ENCODE measurements at regions not wholly inside any gene's neighbourhood (a gene's known extent, or its start where the extent isn't known, plus 50 kb on each side); places are given as distances from the start of the nearest gene placed in this dataset.

DNA sequence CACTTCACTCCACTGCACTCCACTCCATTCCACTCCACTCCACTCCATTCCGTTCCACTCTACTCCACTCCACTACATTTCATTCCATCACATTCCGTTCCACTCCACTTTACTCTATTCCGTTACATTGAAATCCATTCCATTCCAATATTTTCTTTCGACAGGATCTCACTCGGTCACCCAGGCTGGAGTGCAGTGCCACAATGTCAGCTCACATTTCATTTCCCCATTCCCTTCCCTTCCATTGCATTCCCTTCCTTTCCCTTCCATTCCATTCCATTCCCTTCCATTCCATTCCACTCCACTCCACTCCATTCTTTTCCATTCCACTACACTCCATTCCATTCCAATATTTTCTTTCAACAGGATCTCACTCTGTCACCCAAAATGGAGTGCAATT, 1407.6 kb upstream of the USP9Y start:
- FAIRE-seq (no peak), DNase-seq (ENCODE audit: low spot score in 2 of 2) (no peak)

DNA sequence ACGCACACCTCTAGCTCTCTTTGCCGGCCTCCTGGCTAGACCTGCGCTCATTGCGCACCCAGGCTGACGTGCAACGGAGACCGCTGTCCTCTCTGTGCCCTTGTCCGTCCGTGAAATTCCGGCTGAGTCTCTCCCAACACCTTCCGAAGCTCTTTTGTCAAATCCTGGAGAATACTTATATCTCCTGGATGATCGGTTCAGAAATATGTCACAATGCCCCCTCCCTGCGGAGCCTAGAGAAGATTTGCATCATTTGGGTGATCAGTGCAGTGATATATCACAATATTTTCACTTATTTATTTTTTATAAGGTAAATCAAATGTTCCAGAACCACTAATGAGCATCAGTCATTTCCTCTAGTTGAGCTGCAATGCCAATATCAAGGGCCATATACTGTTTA, 1366.9 kb upstream of the USP9Y start:
- peak in 1 of 2 donors; percentile 10 for DNase-seq (ENCODE audit: low spot score in 2 of 2)
- FAIRE-seq: no peak

Data from frontal cortex (tissue), 3 donors.